Mucosa of gallbladder (tissue), 1 donor: ENCODE measurements at regions not wholly inside any gene's neighbourhood (a gene's known extent, or its start where the extent isn't known, plus 50 kb on each side); places are given as distances from the start of the nearest gene placed in this dataset.

Experiments used
- DNase-seq: peaks from one replicate; pipeline ENCODE4 v3.0.0-alpha.2; 2020; ENCODE audit warnings: low spot score
- donor health status: DM: no; HTN: no; CAD: no.

- DNase-seq, result no peak
Observed at GRCh38 chr2:217656316-217656715, 346.5 kb downstream of the TNS1 start.

- DNase-seq, result no peak
Observed at GRCh38 chr2:217655651-217656050, 347.1 kb downstream of the TNS1 start.

- no peak for DNase-seq
Observed at GRCh38 chr2:217654168-217654567, 348.6 kb downstream of the TNS1 start.

GRCh38 chr2:217652761-217653639 is 349.8 kb downstream of the TNS1 start:
- peak; percentile 54 for DNase-seq

GRCh38 chr2:217650716-217651360 is 352.0 kb downstream of the TNS1 start:
- peak; percentile 58 for DNase-seq

GRCh38 chr2:217650229-217650628 is 352.6 kb downstream of the TNS1 start:
- no peak for DNase-seq

- DNase-seq, result no peak
Observed at GRCh38 chr2:217647925-217648324, 354.9 kb downstream of the TNS1 start.

GRCh38 chr2:217647226-217647625 is 355.6 kb downstream of the TNS1 start:
- no peak for DNase-seq

- no peak for DNase-seq
Observed at GRCh38 chr2:217645896-217646295, 356.9 kb downstream of the TNS1 start.

GRCh38 chr2:217643789-217644301 is 358.9 kb downstream of the TNS1 start:
- DNase-seq, result no peak

GRCh38 chr2:217642944-217643343 is 359.9 kb downstream of the TNS1 start:
- DNase-seq, result no peak

- no peak for DNase-seq
Observed at GRCh38 chr2:217641960-217642359, 360.8 kb downstream of the TNS1 start.

GRCh38 chr2:217639481-217639880 is 363.3 kb downstream of the TNS1 start:
- DNase-seq, result no peak

- no peak for DNase-seq
Observed at GRCh38 chr2:217638533-217638932, 364.3 kb downstream of the TNS1 start.

- no peak for DNase-seq
Observed at GRCh38 chr2:217638031-217638430, 364.8 kb downstream of the TNS1 start.

GRCh38 chr2:217636991-217637561 is 365.7 kb downstream of the TNS1 start:
- DNase-seq, result no peak

- no peak for DNase-seq
Observed at GRCh38 chr2:217636578-217636977, 366.2 kb downstream of the TNS1 start.

- DNase-seq, result no peak
Observed at GRCh38 chr2:217634871-217635270, 367.9 kb downstream of the TNS1 start.

GRCh38 chr2:217632043-217632442 is 370.8 kb downstream of the TNS1 start:
- DNase-seq, result peak; percentile 62

GRCh38 chr2:217631115-217631514 is 371.7 kb downstream of the TNS1 start:
- DNase-seq, result no peak

- no peak for DNase-seq
Observed at GRCh38 chr2:217629347-217629746, 373.4 kb downstream of the TNS1 start.

- DNase-seq, result no peak
Observed at GRCh38 chr2:217628061-217628460, 374.7 kb downstream of the TNS1 start.

- DNase-seq, result no peak
Observed at GRCh38 chr2:217626926-217627325, 375.9 kb downstream of the TNS1 start.
